HL-60 (cell line): ENCODE measurements at regions not wholly inside any gene's neighbourhood (a gene's known extent, or its start where the extent isn't known, plus 50 kb on each side); places are given as distances from the start of the nearest gene placed in this dataset.

Experiments
- POLR2AphosphoS5 ChIP-seq: IDR thresholded peaks from 2 replicates; pipeline ENCODE4 v1.6.1; 2012; ENCODE audit warnings: low read depth
- SPI1 ChIP-seq: IDR thresholded peaks from 2 replicates; pipeline ENCODE4 v1.6.1; 2012; ENCODE audit warnings: low read depth, mild to moderate bottlenecking, borderline replicate concordance
- TF ChIP-seq, protein P1 (sequence below): IDR thresholded peaks from one replicate; pipeline ENCODE4 v1.5.1; 2011; ENCODE audit warnings: low read length, control low read depth, inconsistent platforms; ENCODE audit not compliant: insufficient read depth
- TF ChIP-seq, protein P2 (sequence below): IDR thresholded peaks from 2 replicates; pipeline ENCODE4 v1.6.1; 2012; ENCODE audit warnings: low read depth; ENCODE audit not compliant: insufficient replicate concordance

DNA sequence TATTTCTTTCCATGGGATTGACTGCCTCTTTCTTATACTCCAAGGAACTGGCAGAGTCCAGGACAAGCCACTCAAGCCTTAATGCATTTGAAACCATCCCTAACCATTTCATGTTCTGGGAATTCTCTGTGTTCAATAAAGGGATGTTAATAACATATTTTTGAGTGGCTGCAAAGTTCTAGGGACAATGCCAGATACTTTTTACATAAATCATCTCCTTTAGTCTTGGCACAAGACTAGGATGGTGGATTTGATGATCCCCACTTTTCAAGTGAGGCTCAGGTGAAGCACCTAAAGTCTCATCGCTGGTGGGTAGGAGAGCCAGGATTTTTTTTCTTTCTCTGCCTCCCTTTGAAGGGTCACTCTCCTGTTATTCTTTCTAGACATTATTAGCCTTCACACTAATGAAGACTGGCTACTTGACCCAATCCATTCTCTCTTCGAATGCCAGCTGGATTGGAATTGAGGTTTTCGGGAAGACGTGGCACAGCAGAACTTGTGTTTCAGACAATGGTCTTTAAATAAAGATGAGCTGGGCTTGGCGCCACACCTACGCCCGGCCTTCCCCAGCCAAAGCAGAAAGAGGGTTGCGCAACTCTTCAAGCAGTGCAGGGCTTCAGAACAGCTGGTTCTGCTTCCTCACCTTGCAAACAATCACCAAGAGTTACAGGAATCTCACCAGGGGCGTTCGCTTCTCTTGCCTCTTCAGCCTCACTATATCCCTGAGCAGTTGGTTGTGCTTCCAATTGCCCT, 73.8 kb upstream of the BMPER start:
- TF ChIP-seq, protein P1, sequence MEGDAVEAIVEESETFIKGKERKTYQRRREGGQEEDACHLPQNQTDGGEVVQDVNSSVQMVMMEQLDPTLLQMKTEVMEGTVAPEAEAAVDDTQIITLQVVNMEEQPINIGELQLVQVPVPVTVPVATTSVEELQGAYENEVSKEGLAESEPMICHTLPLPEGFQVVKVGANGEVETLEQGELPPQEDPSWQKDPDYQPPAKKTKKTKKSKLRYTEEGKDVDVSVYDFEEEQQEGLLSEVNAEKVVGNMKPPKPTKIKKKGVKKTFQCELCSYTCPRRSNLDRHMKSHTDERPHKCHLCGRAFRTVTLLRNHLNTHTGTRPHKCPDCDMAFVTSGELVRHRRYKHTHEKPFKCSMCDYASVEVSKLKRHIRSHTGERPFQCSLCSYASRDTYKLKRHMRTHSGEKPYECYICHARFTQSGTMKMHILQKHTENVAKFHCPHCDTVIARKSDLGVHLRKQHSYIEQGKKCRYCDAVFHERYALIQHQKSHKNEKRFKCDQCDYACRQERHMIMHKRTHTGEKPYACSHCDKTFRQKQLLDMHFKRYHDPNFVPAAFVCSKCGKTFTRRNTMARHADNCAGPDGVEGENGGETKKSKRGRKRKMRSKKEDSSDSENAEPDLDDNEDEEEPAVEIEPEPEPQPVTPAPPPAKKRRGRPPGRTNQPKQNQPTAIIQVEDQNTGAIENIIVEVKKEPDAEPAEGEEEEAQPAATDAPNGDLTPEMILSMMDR: no peak
- TF ChIP-seq SPI1 (no peak), POLR2AphosphoS5 (no peak)
- TF ChIP-seq, protein P2, sequence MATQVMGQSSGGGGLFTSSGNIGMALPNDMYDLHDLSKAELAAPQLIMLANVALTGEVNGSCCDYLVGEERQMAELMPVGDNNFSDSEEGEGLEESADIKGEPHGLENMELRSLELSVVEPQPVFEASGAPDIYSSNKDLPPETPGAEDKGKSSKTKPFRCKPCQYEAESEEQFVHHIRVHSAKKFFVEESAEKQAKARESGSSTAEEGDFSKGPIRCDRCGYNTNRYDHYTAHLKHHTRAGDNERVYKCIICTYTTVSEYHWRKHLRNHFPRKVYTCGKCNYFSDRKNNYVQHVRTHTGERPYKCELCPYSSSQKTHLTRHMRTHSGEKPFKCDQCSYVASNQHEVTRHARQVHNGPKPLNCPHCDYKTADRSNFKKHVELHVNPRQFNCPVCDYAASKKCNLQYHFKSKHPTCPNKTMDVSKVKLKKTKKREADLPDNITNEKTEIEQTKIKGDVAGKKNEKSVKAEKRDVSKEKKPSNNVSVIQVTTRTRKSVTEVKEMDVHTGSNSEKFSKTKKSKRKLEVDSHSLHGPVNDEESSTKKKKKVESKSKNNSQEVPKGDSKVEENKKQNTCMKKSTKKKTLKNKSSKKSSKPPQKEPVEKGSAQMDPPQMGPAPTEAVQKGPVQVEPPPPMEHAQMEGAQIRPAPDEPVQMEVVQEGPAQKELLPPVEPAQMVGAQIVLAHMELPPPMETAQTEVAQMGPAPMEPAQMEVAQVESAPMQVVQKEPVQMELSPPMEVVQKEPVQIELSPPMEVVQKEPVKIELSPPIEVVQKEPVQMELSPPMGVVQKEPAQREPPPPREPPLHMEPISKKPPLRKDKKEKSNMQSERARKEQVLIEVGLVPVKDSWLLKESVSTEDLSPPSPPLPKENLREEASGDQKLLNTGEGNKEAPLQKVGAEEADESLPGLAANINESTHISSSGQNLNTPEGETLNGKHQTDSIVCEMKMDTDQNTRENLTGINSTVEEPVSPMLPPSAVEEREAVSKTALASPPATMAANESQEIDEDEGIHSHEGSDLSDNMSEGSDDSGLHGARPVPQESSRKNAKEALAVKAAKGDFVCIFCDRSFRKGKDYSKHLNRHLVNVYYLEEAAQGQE: no peak
